ENCODE measurements at regions not wholly inside any gene's neighbourhood (a gene's known extent, or its start where the extent isn't known, plus 50 kb on each side); places are given as distances from the start of the nearest gene placed in this dataset.

DNA sequence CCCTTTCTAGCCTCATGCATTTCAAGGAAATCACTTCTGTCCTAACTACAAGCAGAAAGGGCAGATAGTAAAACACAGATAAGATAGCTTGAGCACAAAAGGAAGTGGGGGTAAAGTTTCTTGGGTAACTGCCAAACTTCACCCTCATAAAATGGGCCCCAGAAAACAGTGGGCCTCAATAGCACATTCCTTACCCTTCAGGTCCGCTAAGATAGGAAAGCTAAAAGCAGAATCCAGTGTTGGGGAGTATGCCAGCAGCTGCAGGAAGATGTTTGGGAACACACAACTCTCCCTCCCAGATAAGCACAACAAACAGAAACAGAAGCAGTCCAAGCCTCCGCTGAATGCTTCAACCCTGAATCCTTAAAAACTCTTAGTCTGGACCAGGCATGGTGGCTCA, 110.9 kb upstream of the MGAT4C start:
- peaks cover 16% of the 10 kb centered on the region for H3K9me3 Mint-ChIP-seq
- H3K4me3 Mint-ChIP-seq = no peak overlapping the region
- H3K36me3 Mint-ChIP-seq = no peaks in the 10 kb centered on the region
- H3K27me3 Mint-ChIP-seq = no peaks in the 10 kb centered on the region
- no peaks in the 10 kb centered on the region for H3K4me1 Mint-ChIP-seq
- no peak overlapping the region for H3K27ac Mint-ChIP-seq

DNA sequence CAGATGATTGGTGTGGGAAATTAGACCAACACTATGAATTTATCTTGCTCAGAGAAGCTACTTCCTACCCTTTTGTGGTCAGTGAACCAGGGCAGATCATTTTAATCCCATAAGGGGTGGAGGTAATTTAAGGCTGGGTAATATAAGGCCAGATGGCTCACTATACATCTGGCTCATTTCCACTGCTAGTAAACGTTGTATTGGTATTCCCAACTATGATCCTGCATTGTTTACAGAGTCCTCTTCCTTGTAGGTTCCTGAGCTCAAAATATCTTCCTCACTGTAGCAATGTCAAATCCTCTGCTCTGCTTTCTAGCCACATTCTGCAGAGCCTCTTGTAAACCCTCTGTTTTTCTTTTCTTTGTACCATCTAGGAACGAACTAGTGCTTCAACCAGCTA, 93.0 kb upstream of the MGAT4C start:
- Mint-ChIP-seq H3K9me3 (peaks cover 6% of the 10 kb centered on the region), H3K36me3 (no peaks in the 10 kb centered on the region), H3K4me3 (no peak overlapping the region), H3K27ac (no peak overlapping the region), H3K27me3 (no peaks in the 10 kb centered on the region), H3K4me1 (no peaks in the 10 kb centered on the region)

GRCh38 chr12:86333955-86334522, 77.8 kb upstream of the MGAT4C start:
- no peaks in the 10 kb centered on the region for H3K4me1 Mint-ChIP-seq
- no peaks in the 10 kb centered on the region for H3K27me3 Mint-ChIP-seq
- H3K4me3 Mint-ChIP-seq = no peak overlapping the region
- no peaks in the 10 kb centered on the region for H3K36me3 Mint-ChIP-seq
- peaks cover 5% of the 10 kb centered on the region for H3K9me3 Mint-ChIP-seq
- no peak overlapping the region for H3K27ac Mint-ChIP-seq

DNA sequence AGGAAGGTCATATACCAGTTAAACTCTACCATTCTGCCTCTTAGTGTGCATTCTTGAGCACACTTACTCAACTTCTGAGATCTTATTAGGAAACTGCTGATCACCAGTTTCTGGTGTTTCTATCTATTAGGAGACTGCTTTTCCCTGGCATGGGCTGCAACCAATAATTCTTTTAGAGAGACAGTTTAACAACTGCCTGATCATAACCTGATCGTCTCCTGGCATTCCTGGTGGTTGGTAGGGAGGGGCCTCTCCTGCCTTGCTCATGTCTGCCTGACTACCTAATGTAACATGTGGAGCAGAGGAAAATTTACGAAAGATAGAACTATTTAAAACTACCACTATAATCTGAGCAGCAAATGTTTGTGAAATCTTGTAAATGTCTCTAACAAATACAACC, 75.3 kb upstream of the MGAT4C start:
- Mint-ChIP-seq H3K27me3 (no peaks in the 10 kb centered on the region), H3K36me3 (no peaks in the 10 kb centered on the region), H3K27ac (no peak overlapping the region), H3K9me3 (peaks cover 4% of the 10 kb centered on the region), H3K4me1 (no peaks in the 10 kb centered on the region), H3K4me3 (no peak overlapping the region)

DNA sequence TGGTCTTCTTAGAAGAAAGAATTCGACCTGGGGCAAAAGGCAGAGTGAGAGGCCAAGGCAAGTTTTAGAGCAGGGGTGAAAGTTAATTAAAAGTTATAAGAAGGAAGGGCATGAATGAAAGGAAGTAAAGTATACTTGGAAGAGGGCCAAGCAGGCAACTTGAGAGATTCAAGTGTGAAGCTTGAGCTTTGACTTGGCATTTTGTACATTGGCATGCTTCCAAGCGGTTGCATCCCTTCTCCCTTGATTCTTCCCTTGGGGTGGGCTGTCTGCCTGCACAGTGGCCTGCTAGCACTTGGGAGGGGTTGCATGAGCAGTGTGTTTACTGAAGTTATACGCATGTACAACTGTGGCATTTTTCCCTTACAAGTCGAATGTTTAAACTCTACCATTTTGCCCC, 74.8 kb upstream of the MGAT4C start:
- no peaks in the 10 kb centered on the region for H3K36me3 Mint-ChIP-seq
- no peak overlapping the region for H3K27ac Mint-ChIP-seq
- H3K4me1 Mint-ChIP-seq = no peaks in the 10 kb centered on the region
- no peak overlapping the region for H3K4me3 Mint-ChIP-seq
- no peaks in the 10 kb centered on the region for H3K27me3 Mint-ChIP-seq
- no peaks in the 10 kb centered on the region for H3K9me3 Mint-ChIP-seq

DNA sequence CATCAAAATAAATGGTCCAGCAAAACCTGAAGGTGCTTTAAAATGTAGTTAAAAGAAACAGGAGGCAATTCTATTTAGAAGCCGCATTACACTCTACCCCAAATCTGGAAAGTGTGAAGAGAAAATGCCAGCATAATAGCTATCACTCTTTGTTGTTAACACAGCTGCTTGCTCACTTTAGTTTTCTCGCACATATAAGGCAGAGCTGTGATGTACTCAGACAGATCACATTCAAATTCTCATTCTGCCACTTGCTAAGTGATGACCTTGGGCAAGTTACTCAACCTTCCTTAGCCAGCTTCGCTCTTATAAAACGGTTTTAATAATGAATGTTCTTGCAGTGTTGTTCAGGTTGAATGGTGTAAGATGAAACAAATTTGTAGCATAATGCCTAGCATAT, 56.0 kb upstream of the MGAT4C start:
- Mint-ChIP-seq H3K27ac (no peak overlapping the region), H3K9me3 (peaks cover 5% of the 10 kb centered on the region), H3K4me1 (no peaks in the 10 kb centered on the region), H3K36me3 (no peaks in the 10 kb centered on the region), H3K27me3 (no peaks in the 10 kb centered on the region), H3K4me3 (no peak overlapping the region)
